ENCODE measurements at regions not wholly inside any gene's neighbourhood (a gene's known extent, or its start where the extent isn't known, plus 50 kb on each side); places are given as distances from the start of the nearest gene placed in this dataset.

DNA sequence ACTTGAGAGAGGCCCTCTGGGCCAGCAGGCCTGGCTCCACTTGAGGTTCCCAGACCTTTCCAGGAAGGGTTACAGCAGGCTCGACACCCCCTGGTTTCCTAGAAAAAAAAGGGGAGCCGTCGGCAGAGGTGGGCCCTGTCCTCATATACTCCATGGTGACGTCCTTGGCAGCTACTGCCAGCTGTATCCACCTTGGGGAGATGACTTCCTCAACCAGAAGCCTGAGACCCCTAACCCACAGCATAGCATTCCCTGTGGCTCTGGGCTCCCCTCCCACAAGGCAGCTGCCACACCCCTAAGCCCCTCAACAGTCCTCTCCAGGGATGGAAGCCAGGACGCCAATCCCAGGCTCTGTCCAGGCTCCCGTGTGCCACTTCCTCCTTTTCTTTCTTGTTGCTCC lies 294.8 kb downstream of the CDC5L start:
- no peak for DNase-seq

- DNase-seq: no peak
Observed at GRCh38 chr6:44682987-44683779, 295.7 kb downstream of the CDC5L start.

DNA sequence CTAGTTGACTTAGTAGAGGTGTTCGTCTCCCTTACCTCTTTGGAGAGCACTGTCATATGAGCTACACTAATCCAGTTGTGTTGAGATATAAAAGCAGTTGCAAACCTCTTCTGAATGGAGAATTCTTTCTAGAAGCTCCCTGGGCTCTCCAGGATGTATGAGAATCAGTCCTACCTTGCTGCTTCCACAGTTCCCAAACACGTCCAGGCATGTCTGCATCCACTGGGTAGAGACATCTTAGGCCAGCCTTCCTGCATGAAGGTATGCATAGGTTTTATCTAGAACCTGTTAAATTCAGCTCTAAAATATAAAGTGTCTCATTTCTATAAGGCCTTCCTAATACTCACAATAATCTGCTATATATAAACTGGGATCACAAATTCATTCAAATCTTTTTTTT lies 297.7 kb downstream of the CDC5L start:
- no peak for DNase-seq

DNA sequence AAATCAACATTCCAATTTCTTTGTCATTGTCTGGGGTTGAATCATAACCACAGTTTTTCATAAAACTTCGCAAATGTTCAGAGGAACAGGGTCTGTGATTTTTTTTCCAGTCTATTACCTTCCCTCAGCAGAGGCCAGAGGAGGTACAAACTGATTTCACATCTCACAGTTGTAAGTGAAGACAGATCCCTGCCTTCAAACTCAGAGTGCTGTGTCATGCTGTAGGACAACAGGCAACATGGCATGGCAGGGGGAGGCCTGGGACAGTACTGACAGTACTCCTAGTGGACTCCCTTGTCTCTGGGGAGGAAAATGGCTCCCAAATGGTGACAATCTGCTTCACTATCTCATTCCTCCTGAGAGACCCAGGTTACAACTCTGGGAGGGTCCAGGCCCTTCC lies 308.6 kb downstream of the CDC5L start:
- DNase-seq: no peak

- DNase-seq: no peak
Observed at GRCh38 chr6:44696686-44697085, 309.2 kb downstream of the CDC5L start.

DNA sequence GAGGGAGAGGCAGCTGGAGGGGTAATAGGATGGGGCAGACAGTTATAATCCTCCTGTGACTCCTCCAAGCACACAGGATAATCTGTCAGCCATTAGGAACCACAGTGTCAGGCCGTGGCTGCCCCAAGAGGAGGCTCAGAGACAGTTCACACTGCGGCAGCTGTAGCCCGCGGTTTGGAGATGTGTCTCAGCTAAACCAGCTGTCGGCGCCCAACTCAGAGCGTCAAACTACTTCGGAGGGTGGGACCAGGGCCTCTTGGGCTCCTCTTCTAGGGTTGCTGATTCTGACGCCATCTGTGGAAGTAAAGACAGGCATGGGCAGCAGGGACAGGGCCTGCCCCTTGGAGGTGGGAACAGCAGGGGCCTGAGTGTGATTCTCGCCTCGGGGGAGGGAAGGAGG lies 309.8 kb downstream of the CDC5L start:
- no peak for DNase-seq

DNA sequence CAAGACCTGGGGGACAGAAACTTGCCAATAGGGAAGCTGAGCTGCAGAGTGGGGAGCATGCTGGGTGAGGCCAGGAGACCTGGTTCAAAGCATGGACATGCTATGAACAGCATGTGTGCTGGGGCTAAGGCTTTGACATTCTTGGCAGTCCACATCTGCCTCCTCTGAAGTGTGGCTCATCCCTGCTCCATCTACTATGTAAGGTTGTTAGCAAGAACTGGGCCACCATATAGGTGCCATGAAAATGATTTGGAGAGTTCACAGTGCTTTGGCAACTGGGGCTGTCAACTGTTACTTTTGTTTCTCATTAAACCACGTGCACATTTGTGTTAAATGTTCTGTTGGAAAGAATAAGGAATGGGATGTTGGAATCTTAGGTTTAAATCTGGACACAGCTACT lies 311.1 kb downstream of the CDC5L start:
- no peak for DNase-seq

- DNase-seq: no peak
Observed at GRCh38 chr6:44699082-44699481, 311.6 kb downstream of the CDC5L start.

GRCh38 chr6:44699851-44700250 lies 312.3 kb downstream of the CDC5L start:
- DNase-seq: no peak

GRCh38 chr6:44700422-44700821 lies 312.9 kb downstream of the CDC5L start:
- no peak for DNase-seq

DNA sequence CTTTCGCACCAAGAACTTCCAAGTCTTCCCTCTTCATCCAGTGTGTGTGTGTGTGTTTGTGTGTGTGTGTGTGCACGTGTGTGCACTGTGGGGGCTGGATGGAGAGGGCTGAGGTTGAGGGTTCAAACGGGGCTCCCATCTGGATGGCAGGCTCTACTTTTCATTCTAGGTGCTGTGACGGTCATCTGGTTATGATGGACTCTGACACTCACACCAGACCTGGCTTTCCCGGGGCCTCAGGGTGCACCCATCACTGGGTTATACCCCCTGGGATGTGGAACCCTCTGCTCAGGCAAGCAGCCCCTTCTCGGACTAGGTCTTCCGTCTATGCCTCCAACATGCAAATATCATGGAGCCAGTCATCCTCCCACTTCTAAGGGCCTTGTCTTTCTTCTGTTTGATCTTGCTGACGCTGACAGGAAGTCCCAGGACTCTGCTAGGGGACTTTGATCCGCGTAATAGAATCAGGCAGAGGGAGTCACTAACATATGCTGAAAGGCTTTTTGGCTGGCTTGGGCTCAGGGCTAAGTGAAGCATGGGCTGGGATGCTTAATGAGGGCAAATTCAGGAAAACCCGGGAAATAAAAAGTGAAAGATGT lies 313.6 kb downstream of the CDC5L start:
- no peak for DNase-seq

DNA sequence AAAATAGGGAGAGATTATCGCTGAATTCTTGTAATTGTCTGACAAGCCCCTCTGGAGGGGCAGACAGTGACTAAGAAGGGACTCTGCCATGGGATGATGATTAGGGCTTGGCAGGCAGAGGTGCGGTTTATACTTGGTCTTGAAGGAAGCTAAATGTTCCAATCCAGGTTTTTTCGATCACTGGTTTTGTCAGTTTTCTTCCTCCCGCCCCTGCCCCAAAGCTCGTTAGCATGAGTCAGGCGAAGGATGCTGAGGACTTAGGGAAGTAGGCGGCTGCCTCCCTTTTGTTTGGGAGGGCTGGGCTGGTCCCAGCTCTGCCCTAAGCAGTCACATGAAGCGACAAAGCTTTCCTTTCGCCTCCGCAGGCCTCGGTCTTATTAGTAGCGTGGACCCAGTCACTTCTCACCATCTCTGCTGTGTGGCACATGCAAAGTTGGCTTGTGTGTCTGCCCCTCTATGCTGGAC lies 314.2 kb downstream of the CDC5L start:
- no peak for DNase-seq

GRCh38 chr6:44702292-44702691 lies 314.8 kb downstream of the CDC5L start:
- no peak for DNase-seq

DNA sequence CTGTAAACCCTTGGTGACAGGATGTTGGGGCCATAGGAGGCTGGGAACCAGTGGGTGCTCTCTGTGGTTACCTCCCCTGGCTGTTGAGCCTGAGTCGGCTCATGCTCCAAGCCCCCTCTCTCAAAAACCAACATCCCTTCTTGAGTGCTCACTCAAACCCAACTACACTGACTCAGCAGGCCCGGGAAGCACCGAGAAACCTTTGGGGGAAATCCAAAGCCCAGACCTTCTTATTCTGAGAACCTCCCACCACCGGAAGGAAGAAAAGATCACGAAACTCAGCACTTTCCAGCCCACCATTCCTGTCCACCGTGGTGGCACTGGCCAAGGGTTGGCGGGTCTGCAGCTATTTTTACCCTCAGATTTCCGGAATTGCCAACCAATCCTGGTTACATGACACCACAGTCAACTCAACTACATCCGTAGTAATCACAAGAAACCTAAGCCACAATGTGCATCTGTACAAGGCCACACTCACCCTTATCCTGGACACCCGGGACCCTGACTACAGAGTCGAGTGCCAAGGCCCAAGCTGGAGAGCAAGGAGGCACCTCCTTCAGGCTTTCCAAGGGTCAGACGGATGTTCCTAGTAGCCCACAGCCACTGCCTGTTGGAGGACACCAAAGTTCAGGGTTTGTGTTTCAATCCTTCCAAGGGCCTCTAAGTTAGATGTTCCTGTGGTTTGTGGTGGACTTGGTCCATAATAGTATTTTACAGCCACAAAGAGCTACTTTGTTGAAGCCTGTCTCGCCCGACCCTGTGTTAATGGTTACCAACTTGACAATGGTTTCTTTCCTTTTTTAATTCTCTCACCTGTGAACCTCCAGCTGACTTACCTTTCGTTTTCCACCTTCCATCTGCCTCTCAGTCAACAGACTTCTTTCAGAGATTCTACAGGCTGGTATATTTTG lies 317.0 kb downstream of the CDC5L start:
- DNase-seq: peak; percentile 66

DNA sequence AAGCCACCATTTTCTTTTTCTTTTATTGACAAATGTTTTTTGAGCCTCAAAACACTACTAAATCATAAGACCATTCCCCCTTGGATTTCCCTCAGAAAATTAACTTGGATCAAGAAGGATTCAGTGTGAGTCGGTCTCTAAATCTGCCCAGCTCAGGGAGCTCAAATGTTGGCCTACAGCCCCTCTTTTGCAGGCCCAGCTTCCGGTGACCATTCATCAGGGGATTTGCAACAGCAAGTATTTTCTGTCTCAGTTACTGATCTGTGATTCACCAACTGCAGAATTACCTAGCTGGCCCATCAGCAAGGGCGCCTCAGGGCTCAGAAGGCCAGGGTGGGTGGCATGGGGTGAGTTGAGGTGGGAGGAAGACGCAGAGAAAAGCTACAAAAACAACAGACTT lies 318.1 kb downstream of the CDC5L start:
- DNase-seq: no peak

DNA sequence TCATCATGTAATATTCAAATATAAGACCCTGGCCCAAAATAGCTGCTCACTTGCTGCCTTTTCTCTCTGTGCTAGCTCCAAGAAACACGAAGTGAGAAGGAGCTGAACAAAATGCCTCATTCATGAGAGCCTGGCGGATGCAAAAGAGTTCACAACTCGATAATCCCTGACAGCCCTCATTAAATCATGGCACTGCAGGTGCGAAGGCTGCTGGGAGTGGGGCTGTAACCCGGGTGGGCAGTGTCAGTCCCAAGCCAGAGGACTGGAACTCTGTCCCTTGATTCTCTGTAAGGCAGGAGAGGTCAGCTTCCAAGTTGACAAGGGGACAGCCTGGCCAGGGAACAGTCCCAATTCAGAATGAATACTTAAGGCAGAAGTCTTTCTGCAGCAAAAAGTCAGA lies 318.5 kb downstream of the CDC5L start:
- DNase-seq: no peak

- no peak for DNase-seq
Observed at GRCh38 chr6:44708208-44708607, 320.7 kb downstream of the CDC5L start.

- DNase-seq: no peak
Observed at GRCh38 chr6:44712353-44713111, 325.0 kb downstream of the CDC5L start.

DNA sequence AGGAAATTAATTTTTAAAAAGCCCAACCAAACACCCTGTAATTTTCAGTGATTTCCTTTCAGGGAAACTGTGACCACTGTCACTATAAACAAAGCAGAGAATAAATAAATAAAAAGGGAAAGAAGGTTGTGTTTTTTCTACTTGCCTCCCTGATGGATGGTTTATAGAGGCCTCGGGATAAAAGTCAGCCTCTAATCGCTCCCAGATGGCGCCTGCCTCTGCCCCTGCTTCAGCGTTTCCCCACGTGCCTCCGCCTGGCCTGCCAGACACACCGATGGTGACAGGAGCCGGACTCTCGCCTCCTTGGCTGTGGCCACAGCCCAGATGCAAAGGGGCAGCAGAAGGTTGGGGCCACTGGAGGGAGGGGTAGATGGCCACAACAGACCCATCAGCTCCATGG lies 327.7 kb downstream of the CDC5L start:
- DNase-seq: no peak

- no peak for DNase-seq
Observed at GRCh38 chr6:44715925-44716324, 328.4 kb downstream of the CDC5L start.

DNA sequence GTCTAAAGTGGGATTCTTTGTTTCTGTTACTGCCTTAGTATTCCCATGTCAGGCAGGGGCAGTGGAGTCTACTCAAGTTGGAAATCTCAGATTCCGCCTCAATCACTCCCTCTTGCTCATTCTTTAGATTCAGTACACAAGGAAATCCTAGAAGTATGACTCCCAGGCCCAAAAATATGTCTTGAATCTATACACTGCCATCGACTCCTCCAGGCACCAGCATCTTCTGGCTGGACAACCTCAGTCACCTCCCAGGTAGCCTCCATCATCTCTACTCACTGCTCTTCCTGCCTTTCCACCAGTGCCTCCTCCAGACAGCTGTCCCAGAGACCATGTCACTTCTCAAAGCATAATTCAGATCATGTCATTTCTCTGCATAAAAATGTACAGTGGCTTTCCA lies 329.9 kb downstream of the CDC5L start:
- no peak for DNase-seq

DNA sequence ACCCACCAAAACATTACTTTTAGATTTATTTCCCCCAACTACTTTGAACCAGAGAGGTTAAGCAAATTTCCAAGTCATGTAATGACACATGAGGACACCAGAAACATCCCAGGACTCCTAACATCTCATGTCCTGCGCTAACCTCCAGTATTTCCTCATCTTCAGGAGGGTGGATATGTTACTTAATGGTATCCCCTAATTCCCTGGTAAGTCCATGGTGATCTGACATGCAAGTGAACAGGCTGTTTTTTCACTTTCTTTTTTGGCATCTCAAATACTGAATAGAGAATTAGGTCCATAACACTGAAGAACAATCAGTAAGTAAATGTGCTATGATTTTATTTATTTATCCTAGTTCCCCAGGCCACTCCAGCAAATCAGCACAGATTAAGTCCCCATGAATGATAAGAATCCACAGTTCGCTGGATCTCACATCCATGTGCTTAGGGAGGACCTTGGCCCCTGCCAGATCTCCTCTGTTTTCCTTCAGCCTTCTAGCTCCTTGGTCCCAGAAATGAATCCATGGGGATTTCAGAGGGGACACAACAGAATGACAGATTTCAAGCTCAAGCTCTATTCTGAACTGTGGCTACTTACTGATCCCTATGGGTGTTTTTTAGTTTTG lies 334.6 kb downstream of the CDC5L start:
- no peak for DNase-seq

Measured in stimulated activated CD8-positive, alpha-beta memory T cell treated with anti-CD3 and anti-CD28 coated beads, Interleukin-4, amount 100 ng/mL, for 48 hours (primary cell).